Mesendoderm (in vitro differentiated cells): ENCODE measurements at regions not wholly inside any gene's neighbourhood (a gene's known extent, or its start where the extent isn't known, plus 50 kb on each side); places are given as distances from the start of the nearest gene placed in this dataset.
A peak's percentile ranks its signal among the peaks of the same experiment; 100 is the strongest.

ENCODE experiments used
- DNase-seq: peaks from one replicate; pipeline ENCODE4 v3.0.0; 2013
- H2AK5ac ChIP-seq: 2 replicates; pipeline ENCODE4 v1.6.1; 2013; ENCODE audit warnings: low read length, inconsistent platforms
- H2BK120ac ChIP-seq: 2 replicates; pipeline ENCODE4 v1.6.1; 2013; ENCODE audit warnings: low read depth, mild to moderate bottlenecking, low read length, moderate library complexity, mixed read lengths
- H2BK15ac ChIP-seq: replicated peaks from 2 replicates; pipeline ENCODE4 v1.6.1; 2013; ENCODE audit warnings: low read depth, mild to moderate bottlenecking, moderate library complexity
- H2BK5ac ChIP-seq: 2 replicates; pipeline ENCODE4 v1.6.1; 2013; ENCODE audit warnings: low read length, inconsistent platforms
- H3K18ac ChIP-seq: 2 replicates; pipeline ENCODE4 v1.6.1; 2013; ENCODE audit warnings: mild to moderate bottlenecking, low read length, mixed read lengths
- H3K23ac ChIP-seq: one replicate; pipeline ENCODE4 v1.6.1; 2013; ENCODE audit warnings: low read length
- H3K27ac ChIP-seq: 2 replicates; pipeline ENCODE4 v1.5.1; 2013; ENCODE audit warnings: low read depth, mild to moderate bottlenecking, inconsistent platforms, low read length, moderate library complexity
- H3K27me3 ChIP-seq: 2 replicates; pipeline ENCODE4 v1.6.1; 2013; ENCODE audit warnings: low read length, control low read depth, mild to moderate bottlenecking, inconsistent platforms; ENCODE audit not compliant: insufficient read depth, poor library complexity
- H3K36me3 ChIP-seq: 2 replicates; pipeline ENCODE4 v1.6.1; 2013; ENCODE audit warnings: low read length, inconsistent platforms; ENCODE audit not compliant: control insufficient read depth, insufficient read depth
- H3K4ac ChIP-seq: one replicate; pipeline ENCODE4 v1.6.1; 2013; ENCODE audit warnings: low read depth, mild to moderate bottlenecking, low read length, moderate library complexity
- H3K4me1 ChIP-seq: 2 replicates; pipeline ENCODE4 v1.6.1; 2013; ENCODE audit warnings: low read depth, low read length, inconsistent platforms; ENCODE audit not compliant: control insufficient read depth
- H3K4me2 ChIP-seq: 2 replicates; pipeline ENCODE4 v1.6.1; 2013; ENCODE audit warnings: low read length
- H3K4me3 ChIP-seq: 2 replicates; pipeline ENCODE4 v1.5.1; 2013; ENCODE audit warnings: mild to moderate bottlenecking, low read length
- H3K56ac ChIP-seq: one replicate; pipeline ENCODE4 v1.6.1; 2013; ENCODE audit warnings: low read length
- H3K79me1 ChIP-seq: 2 replicates; pipeline ENCODE4 v1.6.1; 2013; ENCODE audit warnings: low read length, inconsistent platforms
- H3K79me2 ChIP-seq: 2 replicates; pipeline ENCODE4 v1.6.1; 2013; ENCODE audit warnings: mild to moderate bottlenecking, low read length; ENCODE audit not compliant: control insufficient read depth, insufficient read depth
- H3K9ac ChIP-seq: 2 replicates; pipeline ENCODE4 v1.6.1; 2013; ENCODE audit warnings: low read length, inconsistent platforms
- H4K5ac ChIP-seq: one replicate; pipeline ENCODE4 v1.6.1; 2013; ENCODE audit warnings: low read length
- H4K8ac ChIP-seq: one replicate; pipeline ENCODE4 v1.6.1; 2013; ENCODE audit warnings: low read depth, mild to moderate bottlenecking, control low read depth, low read length, moderate library complexity
- WGBS: extraction: QIAGEN DNeasy Blood & Tissue Kit; methylation state at CpG from one replicate; pipeline ENCODE4 v1.1.7; 2013; ENCODE audit warnings: low lambda C conversion rate, missing lambda C conversion rate; ENCODE audit not compliant: insufficient coverage; ENCODE audit errors: extremely low coverage; 5-methylcytosine and 5-hydroxymethylcytosine counted together

GRCh38 chr16:5349670-5350517 lies 252.3 kb upstream of the EEF2KMT start:
- H3K4me1 ChIP-seq = peaks cover 6% of the 10 kb centered on the region
- no peak overlapping the region for H4K5ac ChIP-seq
- H3K4ac ChIP-seq = no peak overlapping the region
- H3K23ac ChIP-seq = no peak overlapping the region
- H3K27me3 ChIP-seq = no peaks in the 10 kb centered on the region
- WGBS = no CpG with 5 or more reads among the region's 11 CpGs
- peak; percentile 73 for DNase-seq
- no peak overlapping the region for H3K27ac ChIP-seq
- no peaks in the 10 kb centered on the region for H3K79me2 ChIP-seq
- H3K56ac ChIP-seq = peak overlapping the region; percentile 11
- H2BK15ac ChIP-seq = no peak overlapping the region
- no peaks in the 10 kb centered on the region for H3K36me3 ChIP-seq
- H3K9ac ChIP-seq = no peak overlapping the region
- H3K4me3 ChIP-seq = no peak overlapping the region
- no peaks in the 10 kb centered on the region for H3K79me1 ChIP-seq
- no peak overlapping the region for H2BK120ac ChIP-seq
- no peak overlapping the region for H4K8ac ChIP-seq
- H2BK5ac ChIP-seq = no peak overlapping the region
- no peak overlapping the region for H3K4me2 ChIP-seq
- no peak overlapping the region for H3K18ac ChIP-seq
- H2AK5ac ChIP-seq = no peak overlapping the region

GRCh38 chr16:5349101-5349500 lies 251.5 kb upstream of the EEF2KMT start:
- WGBS = no CpG with 5 or more reads among the region's 8 CpGs

GRCh38 chr16:5347561-5347960 lies 250.0 kb upstream of the EEF2KMT start:
- Histone ChIP-seq H3K27ac (no peak overlapping the region), H3K9ac (no peak overlapping the region), H3K23ac (no peak overlapping the region), H2AK5ac (no peak overlapping the region), H3K4me1 (peaks cover 6% of the 10 kb centered on the region), H3K27me3 (no peaks in the 10 kb centered on the region), H3K36me3 (no peaks in the 10 kb centered on the region), H3K4me3 (no peak overlapping the region), H2BK15ac (no peak overlapping the region), H3K56ac (no peak overlapping the region), H3K4me2 (no peak overlapping the region), H3K79me1 (no peaks in the 10 kb centered on the region), H3K4ac (no peak overlapping the region), H3K18ac (no peak overlapping the region), H4K8ac (no peak overlapping the region), H2BK120ac (no peak overlapping the region), H4K5ac (no peak overlapping the region), H3K79me2 (no peaks in the 10 kb centered on the region), H2BK5ac (no peak overlapping the region)
- WGBS = no CpG with 5 or more reads among the region's 4 CpGs
- DNase-seq = no peak

More at GRCh38 chr16:5349101-5349500, 251.5 kb upstream of the EEF2KMT start:
- Histone ChIP-seq H3K18ac (no peak overlapping the region), H2BK120ac (no peak overlapping the region), H2BK5ac (no peak overlapping the region), H3K79me2 (no peaks in the 10 kb centered on the region), H3K27ac (no peak overlapping the region), H3K56ac (no peak overlapping the region), H2BK15ac (no peak overlapping the region), H3K4me2 (no peak overlapping the region), H3K4ac (no peak overlapping the region), H3K9ac (no peak overlapping the region), H3K79me1 (no peaks in the 10 kb centered on the region), H4K8ac (no peak overlapping the region), H3K27me3 (no peaks in the 10 kb centered on the region), H2AK5ac (no peak overlapping the region), H3K36me3 (no peaks in the 10 kb centered on the region), H4K5ac (no peak overlapping the region), H3K4me1 (peaks cover 6% of the 10 kb centered on the region), H3K23ac (no peak overlapping the region), H3K4me3 (no peak overlapping the region)
- no peak for DNase-seq

GRCh38 chr16:5336941-5337340 lies 239.3 kb upstream of the EEF2KMT start:
- Histone ChIP-seq H3K79me1 (no peaks in the 10 kb centered on the region), H3K23ac (no peak overlapping the region), H3K27me3 (no peaks in the 10 kb centered on the region), H4K5ac (no peak overlapping the region), H3K18ac (no peak overlapping the region), H3K4me1 (no peaks in the 10 kb centered on the region), H2BK120ac (no peak overlapping the region), H3K4me3 (no peak overlapping the region), H3K36me3 (no peaks in the 10 kb centered on the region), H3K27ac (no peak overlapping the region), H3K9ac (no peak overlapping the region), H2BK15ac (no peak overlapping the region), H3K4ac (no peak overlapping the region), H3K56ac (no peak overlapping the region), H2AK5ac (no peak overlapping the region), H3K4me2 (no peak overlapping the region), H3K79me2 (no peaks in the 10 kb centered on the region), H2BK5ac (no peak overlapping the region), H4K8ac (no peak overlapping the region)
- no CpG with 5 or more reads among the region's 6 CpGs for WGBS
- DNase-seq = no peak

GRCh38 chr16:5333991-5334390 lies 236.4 kb upstream of the EEF2KMT start:
- no CpG with 5 or more reads among the region's 4 CpGs for WGBS
- Histone ChIP-seq H2BK15ac (no peak overlapping the region), H3K27me3 (no peaks in the 10 kb centered on the region), H2AK5ac (no peak overlapping the region), H4K8ac (no peak overlapping the region), H4K5ac (no peak overlapping the region), H3K23ac (no peak overlapping the region), H3K27ac (no peak overlapping the region), H3K56ac (no peak overlapping the region), H2BK5ac (no peak overlapping the region), H3K36me3 (no peaks in the 10 kb centered on the region), H3K4ac (no peak overlapping the region), H2BK120ac (no peak overlapping the region), H3K18ac (no peak overlapping the region), H3K4me3 (no peak overlapping the region), H3K79me2 (no peaks in the 10 kb centered on the region), H3K9ac (no peak overlapping the region), H3K79me1 (no peaks in the 10 kb centered on the region), H3K4me2 (no peak overlapping the region), H3K4me1 (no peaks in the 10 kb centered on the region)
- peak; percentile 26 for DNase-seq

GRCh38 chr16:5333126-5333525 lies 235.5 kb upstream of the EEF2KMT start:
- no peak overlapping the region for H3K4ac ChIP-seq
- no peak overlapping the region for H3K56ac ChIP-seq
- no peaks in the 10 kb centered on the region for H3K27me3 ChIP-seq
- H3K79me1 ChIP-seq = no peaks in the 10 kb centered on the region
- H3K36me3 ChIP-seq = no peaks in the 10 kb centered on the region
- H3K18ac ChIP-seq = no peak overlapping the region
- H3K23ac ChIP-seq = no peak overlapping the region
- no peak overlapping the region for H2BK120ac ChIP-seq
- DNase-seq = no peak
- no peak overlapping the region for H4K5ac ChIP-seq
- H4K8ac ChIP-seq = no peak overlapping the region
- H3K79me2 ChIP-seq = no peaks in the 10 kb centered on the region
- no peak overlapping the region for H3K4me3 ChIP-seq
- no CpG with 5 or more reads among the region's 5 CpGs for WGBS
- no peak overlapping the region for H2AK5ac ChIP-seq
- no peak overlapping the region for H3K27ac ChIP-seq
- H2BK5ac ChIP-seq = no peak overlapping the region
- no peak overlapping the region for H3K4me2 ChIP-seq
- H2BK15ac ChIP-seq = no peak overlapping the region
- no peaks in the 10 kb centered on the region for H3K4me1 ChIP-seq
- no peak overlapping the region for H3K9ac ChIP-seq
